HepG2 (cell line): ENCODE measurements at regions not wholly inside any gene's neighbourhood (a gene's known extent, or its start where the extent isn't known, plus 50 kb on each side); places are given as distances from the start of the nearest gene placed in this dataset.

Experiments
- ATAC-seq: fragments of 200-7000 bp; cut with Tn5 transposase; 3 replicates; pipeline ENCODE4 v1.9.1; 2020; ENCODE audit warnings: mild to moderate bottlenecking, moderate library complexity
- BruUV-seq: library from RNA; stranded (reverse); fragments of 400-500 nt; replicated peaks from 2 replicates; lab custom pipeline; 2021; lab: Mats Ljungman, UMichigan
- CTCF ChIA-PET: fragments of 300-600 bp; formaldehyde crosslinking; extraction: SDS; loops from one replicate; lab custom pipeline; 2021; ENCODE audit warnings: low total read pairs, inconsistent platforms, low intra/inter-chr PET ratio; lab: Yijun Ruan, JAX
- POLR2A ChIA-PET: fragments of 350-600 bp; sonication (Branson Sonifier 250); formaldehyde crosslinking; loops from one replicate; lab custom pipeline; 2020; ENCODE audit warnings: antibody characterized with exemption, inconsistent platforms; lab: Yijun Ruan, JAX
- DNase-seq: peaks from one replicate; pipeline ENCODE4 v3.0.0-alpha.2; 2015; ENCODE audit warnings: low spot score
- FAIRE-seq: peaks from 3 replicates; lab custom pipeline; 2011; peaks lifted over from hg19 to GRCh38; lab: Jason Lieb, UNC
- H2AFZ ChIP-seq: one replicate; pipeline ENCODE4 v1.6.1; 2011; ENCODE audit warnings: low read length, inconsistent platforms
- H3K27ac ChIP-seq: fragments of 300-600 bp; 3 replicates; pipeline ENCODE4 v1.8.0; 2011; ENCODE audit warnings: mixed run types, mild to moderate bottlenecking, mixed read lengths, low read length, inconsistent platforms; ENCODE audit not compliant: insufficient read depth; ENCODE audit errors: extremely low read length
- H3K27me3 ChIP-seq, 2 experiments: fragments of 200-600 bp in 1 of 2; 2 replicates in 1 of 2; 3 replicates in 1 of 2; pipeline versions ENCODE4 v1.6.0 to v1.8.0; 2011; ENCODE audit warnings: low read length in 2 of 2, mild to moderate bottlenecking in 2 of 2, moderate library complexity in 2 of 2, inconsistent platforms in 1 of 2; ENCODE audit not compliant: insufficient read depth in 2 of 2, control insufficient read depth in 1 of 2
- H3K36me3 ChIP-seq, 2 experiments: fragments of 200-600 bp in 1 of 2; replicated peaks in 1 of 2; 2 replicates in 1 of 2; 3 replicates in 1 of 2; pipeline versions ENCODE4 v1.5.1 to v1.8.0; 2011; ENCODE audit warnings: low read length in 2 of 2, inconsistent platforms in 1 of 2; ENCODE audit not compliant: insufficient read depth in 2 of 2, control insufficient read depth in 1 of 2
- H3K4me1 ChIP-seq: 2 replicates; pipeline ENCODE4 v1.5.1; 2012; ENCODE audit warnings: low read length, inconsistent platforms; ENCODE audit not compliant: insufficient read depth
- H3K4me2 ChIP-seq: 2 replicates; pipeline ENCODE4 v1.6.0; 2011; ENCODE audit warnings: low read depth, low read length, inconsistent platforms
- H3K4me3 ChIP-seq, 3 experiments: fragments of 200-600 bp in 1 of 3; sonication (generic), shearing (Covaris generic) in 1 of 3; replicated peaks in 1 of 3; 2 replicates each; pipeline ENCODE4 v1.5.1; 2011 to 2016; ENCODE audit warnings: low read length in 3 of 3, inconsistent platforms in 2 of 3, low read depth in 2 of 3, mild to moderate bottlenecking in 2 of 3, control low read depth in 1 of 3, mixed read lengths in 1 of 3; ENCODE audit not compliant: insufficient read depth in 1 of 3
- H3K79me2 ChIP-seq: one replicate; pipeline ENCODE4 v1.6.1; 2011; ENCODE audit warnings: low read length, inconsistent platforms; ENCODE audit not compliant: insufficient read depth
- H3K9ac ChIP-seq: 2 replicates; pipeline ENCODE4 v1.6.0; 2011; ENCODE audit warnings: mild to moderate bottlenecking, low read depth, low read length, inconsistent platforms; ENCODE audit not compliant: insufficient read depth
- H3K9me3 ChIP-seq: 2 replicates; pipeline ENCODE4 v1.5.1; 2012; ENCODE audit warnings: mild to moderate bottlenecking, low read length
- H4K20me1 ChIP-seq: 2 replicates; pipeline ENCODE4 v1.6.0; 2011; ENCODE audit warnings: inconsistent platforms, mild to moderate bottlenecking, low read length, moderate library complexity; ENCODE audit not compliant: insufficient read depth
- AKNA ChIP-seq: sonication (generic); formaldehyde crosslinking; IDR thresholded peaks from 2 replicates; pipeline ENCODE4 v1.4.0; 2020; ENCODE audit warnings: missing genetic modification reagents, borderline replicate concordance
- ELF4 ChIP-seq: sonication (generic); formaldehyde crosslinking; IDR thresholded peaks from 2 replicates; pipeline ENCODE4 v1.5.0; 2020; ENCODE audit warnings: missing genetic modification reagents, mild to moderate bottlenecking, moderate library complexity, borderline replicate concordance
- HOXA3 ChIP-seq: sonication (generic); formaldehyde crosslinking; IDR thresholded peaks from 2 replicates; pipeline ENCODE4 v1.5.0; 2020; ENCODE audit warnings: missing genetic modification reagents
- KDM6A ChIP-seq: IDR thresholded peaks from 2 replicates; pipeline ENCODE4 v1.6.1; 2016; ENCODE audit warnings: low read depth
- SRF ChIP-seq: IDR thresholded peaks from 2 replicates; pipeline ENCODE4 v1.6.1; 2011; ENCODE audit warnings: mild to moderate bottlenecking, low read depth, low read length, moderate library complexity
- TSC22D2 ChIP-seq: sonication (generic); formaldehyde crosslinking; IDR thresholded peaks from 2 replicates; pipeline ENCODE4 v1.5.1; 2020; ENCODE audit warnings: missing genetic modification reagents, mild to moderate bottlenecking, borderline replicate concordance
- ZBED4 ChIP-seq: sonication (generic); formaldehyde crosslinking; IDR thresholded peaks from 2 replicates; pipeline ENCODE4 v1.4.0; 2020; ENCODE audit warnings: missing genetic modification reagents, borderline replicate concordance
- ZMYM3 ChIP-seq: sonication (generic); formaldehyde crosslinking; IDR thresholded peaks from 2 replicates; pipeline ENCODE4 v1.5.1; 2020; ENCODE audit warnings: mild to moderate bottlenecking, missing genetic modification reagents
- ZNF605 ChIP-seq: sonication (generic); formaldehyde crosslinking; IDR thresholded peaks from 2 replicates; pipeline ENCODE4 v1.8.0; 2022; ENCODE audit warnings: mild to moderate bottlenecking, missing genetic modification reagents
- ZNF629 ChIP-seq: sonication (generic); formaldehyde crosslinking; conservative IDR thresholded peaks from 2 replicates; pipeline ENCODE4 v1.5.0; 2020; ENCODE audit warnings: missing genetic modification reagents
- ZNF788 ChIP-seq: sonication (generic); formaldehyde crosslinking; IDR thresholded peaks from 2 replicates; pipeline ENCODE4 v1.5.0; 2020; ENCODE audit warnings: mild to moderate bottlenecking, missing genetic modification reagents, borderline replicate concordance
- WGBS: methylation state at CpG from one replicate; pipeline ENCODE4 v1.1.6; 2017; ENCODE audit warnings: low lambda C conversion rate; 5-methylcytosine and 5-hydroxymethylcytosine counted together
- in situ Hi-C: cut with HindIII; loops from 2 replicates; pipeline ENCODE4 v1.10.0; 2017; ENCODE audit warnings: low pct_unique_long_range_greater_than_20kb; ENCODE audit not compliant: extremely low pct_ligation_motif_present
- intact Hi-C: fragments of 100-400 bp; cut with micrococcal nuclease; formaldehyde crosslinking; loops from one replicate; pipeline ENCODE4 v1.10.0; 2022; ENCODE audit not compliant: unreplicated experiment
- TF ChIP-seq, protein P1 (sequence below): sonication (generic); formaldehyde crosslinking; IDR thresholded peaks from 2 replicates; pipeline ENCODE4 v1.4.0; 2020; ENCODE audit warnings: missing genetic modification reagents

- TF ChIP-seq HOXA3 (CRISPR knock-in tag) (no peak), ZNF605 (CRISPR knock-in tag) (no peak), ZMYM3 (CRISPR knock-in tag) (no peak), ZNF788 (CRISPR knock-in tag) (no peak)
Observed at GRCh38 chr13:84831666-84832657, 949.7 kb upstream of the SLITRK1 start (continued).

DNA sequence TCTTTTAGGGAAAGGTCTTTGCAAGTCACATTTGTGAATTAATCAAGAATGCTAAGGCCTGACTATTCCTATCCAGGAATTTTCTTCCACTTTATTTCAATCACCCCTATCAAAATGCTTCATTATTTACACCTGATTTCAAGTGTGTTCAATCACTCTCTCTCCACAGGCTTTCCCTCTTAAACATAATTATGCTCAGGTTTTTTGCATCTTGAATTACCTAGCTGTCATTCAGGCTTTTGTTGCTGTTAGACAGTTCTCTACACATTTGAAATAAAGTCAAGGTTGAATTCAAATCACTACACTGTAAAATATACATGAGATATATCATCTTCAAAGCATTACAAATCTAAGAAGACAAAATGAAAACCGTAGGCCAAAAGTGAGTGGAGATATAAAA is 941.3 kb upstream of the SLITRK1 start:
- intact Hi-C loops (no loop called here), in situ Hi-C loops (no loop called here)
- no peaks in the 10 kb centered on the region for H3K9me3 ChIP-seq
- H3K79me2 ChIP-seq: no peaks in the 10 kb centered on the region
- no peak for DNase-seq
- ChIA-PET CTCF (no interaction called here), POLR2A (no interaction called here)
- FAIRE-seq: no peak
- no peak for ATAC-seq
- no peak overlapping the region for H3K27ac ChIP-seq
- H3K4me2 ChIP-seq: no peak overlapping the region
- 0% methylated on average over 1 of the region's 1 CpG for WGBS
- H3K27me3 ChIP-seq: no peaks in the 10 kb centered on the region
- H3K36me3 ChIP-seq: no peaks in the 10 kb centered on the region
- H3K4me3 ChIP-seq: no peak overlapping the region
- no peak overlapping the region for H2AFZ ChIP-seq
- no peaks in the 10 kb centered on the region for H3K4me1 ChIP-seq
- BruUV-seq: no TSS peak
- H3K9ac ChIP-seq: no peak overlapping the region
- H4K20me1 ChIP-seq: no peaks in the 10 kb centered on the region
- no peak for TF ChIP-seq SRF
- TF ChIP-seq ZNF629 (CRISPR knock-in tag): no peak
- no peak for TF ChIP-seq KDM6A (CRISPR knock-in tag)
- TF ChIP-seq ELF4 (CRISPR knock-in tag): no peak
- no peak for TF ChIP-seq ZBED4
- TF ChIP-seq AKNA (CRISPR knock-in tag): no peak
- TF ChIP-seq, protein P1, sequence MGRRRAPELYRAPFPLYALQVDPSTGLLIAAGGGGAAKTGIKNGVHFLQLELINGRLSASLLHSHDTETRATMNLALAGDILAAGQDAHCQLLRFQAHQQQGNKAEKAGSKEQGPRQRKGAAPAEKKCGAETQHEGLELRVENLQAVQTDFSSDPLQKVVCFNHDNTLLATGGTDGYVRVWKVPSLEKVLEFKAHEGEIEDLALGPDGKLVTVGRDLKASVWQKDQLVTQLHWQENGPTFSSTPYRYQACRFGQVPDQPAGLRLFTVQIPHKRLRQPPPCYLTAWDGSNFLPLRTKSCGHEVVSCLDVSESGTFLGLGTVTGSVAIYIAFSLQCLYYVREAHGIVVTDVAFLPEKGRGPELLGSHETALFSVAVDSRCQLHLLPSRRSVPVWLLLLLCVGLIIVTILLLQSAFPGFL (CRISPR knock-in tag): no peak
- no peak for TF ChIP-seq TSC22D2 (CRISPR knock-in tag)
